GM18868 (cell line): ENCODE measurements at regions not wholly inside any gene's neighbourhood (a gene's known extent, or its start where the extent isn't known, plus 50 kb on each side); places are given as distances from the start of the nearest gene placed in this dataset.
"Not testable (repeated sequence)": the region's sequence is repeated elsewhere in the genome, so short reads cannot be mapped to it uniquely, and the experiment has no call there.

Experiments
- ATAC-seq: cut with Tn5 transposase; IDR thresholded peaks from one replicate; pipeline ENCODE4 v1.9.1; 2021; ENCODE audit warnings: mild to moderate bottlenecking, moderate library complexity; ENCODE audit not compliant: unreplicated experiment

- ATAC-seq = no peak
Observed at GRCh38 chr9:32884482-32884881, 101.1 kb downstream of the TMEM215 start.

- no peak for ATAC-seq
Observed at GRCh38 chr9:32886021-32886420, 102.7 kb downstream of the TMEM215 start.

- ATAC-seq = not testable (repeated sequence)
Observed at GRCh38 chr9:32894485-32894884, 106.9 kb downstream of the APTX start.

- ATAC-seq = no peak
Observed at GRCh38 chr9:32899181-32899580, 102.2 kb downstream of the APTX start.

- no peak for ATAC-seq
Observed at GRCh38 chr9:32899761-32900160, 101.7 kb downstream of the APTX start.

- ATAC-seq = peak; percentile 95
Observed at GRCh38 chr9:32906213-32906612, 95.2 kb downstream of the APTX start.

- no peak for ATAC-seq
Observed at GRCh38 chr9:32915802-32916201, 85.6 kb downstream of the APTX start.

GRCh38 chr9:32918628-32919027 is 82.8 kb downstream of the APTX start:
- ATAC-seq = no peak
